Motor neuron (in vitro differentiated cells): ENCODE measurements at regions not wholly inside any gene's neighbourhood (a gene's known extent, or its start where the extent isn't known, plus 50 kb on each side); places are given as distances from the start of the nearest gene placed in this dataset.

ENCODE experiments used
- ATAC-seq, 8 experiments: fragments of 200-7000 bp; cut with Tn5 transposase; replicated peaks in 6 of 8; 2 replicates each; pipeline ENCODE4 v1.8.0; 2021; ENCODE audit warnings: mild to moderate bottlenecking in 8 of 8, moderate library complexity in 8 of 8
- H3K27ac ChIP-seq, 2 donors: fragments of 250-450 bp; sonication (Bioruptor Pico); 2 replicates each; pipeline ENCODE4 v1.9.0; 2021; ENCODE audit warnings: antibody characterized with exemption in 2 of 2, mild to moderate bottlenecking in 2 of 2, moderate library complexity in 1 of 2
- H3K4me1 ChIP-seq, 2 donors: fragments of 250-450 bp; sonication (Bioruptor Pico); replicated peaks in 1 of 2; 2 replicates each; pipeline ENCODE4 v1.6.1; 2021; ENCODE audit warnings: antibody characterized with exemption in 2 of 2, mild to moderate bottlenecking in 2 of 2, moderate library complexity in 1 of 2
- H3K4me3 ChIP-seq, 5 donors: fragments of 250-450 bp; sonication (Bioruptor Pico); 2 replicates each; pipeline ENCODE4 v1.9.0; 2021; ENCODE audit warnings: antibody characterized with exemption in 5 of 5, mild to moderate bottlenecking in 5 of 5, moderate library complexity in 4 of 5
- whole genome bisulfite sequencing, 10 experiments: fragments of 450-650 bp; shearing (Covaris generic); methylation state at CpG; one replicate each; pipeline ENCODE4 v1.0.0; 2022; 5-methylcytosine and 5-hydroxymethylcytosine counted together
- in situ Hi-C, 9 experiments: fragments of 400-800 bp; cut with MboI; loops; one replicate each; pipeline ENCODE4 v1.15.0; 2021; ENCODE audit warnings: low sequenced_read_pairs in 9 of 9, low pct_unique_long_range_greater_than_20kb in 2 of 9; ENCODE audit not compliant: unreplicated experiment in 9 of 9

DNA sequence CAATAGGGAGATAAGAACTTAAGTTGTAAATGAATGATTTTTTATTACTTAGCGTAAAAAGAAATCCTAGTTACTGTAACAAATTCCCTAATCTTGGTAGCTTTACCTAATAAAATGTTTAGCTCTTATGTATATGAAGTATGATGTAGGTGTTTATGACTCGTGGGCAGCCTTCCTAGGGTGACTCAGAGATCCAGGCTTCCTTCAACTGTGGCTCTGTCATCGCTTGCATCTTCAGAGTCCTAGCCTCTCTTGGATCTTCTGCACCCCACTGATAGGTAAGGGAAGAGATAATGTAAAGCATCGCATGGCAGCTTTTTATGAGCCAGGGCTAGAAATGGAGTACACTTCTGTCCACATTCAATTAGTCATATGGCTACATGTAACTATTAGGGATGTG lies 165.6 kb upstream of the GLRA2 start:
- Histone ChIP-seq H3K27ac (no peak overlapping the region), H3K4me1 (peaks cover 0 to 11% of the 10 kb centered on the region in 2 donors), H3K4me3 (no peak overlapping the region)
- ATAC-seq = peak in 1 of 8 experiments; percentile 44
- in situ Hi-C loops = no loop called here
- 73 to 88% (median 80%) methylated on average over 1 to 4 of the region's 4 CpGs; no CpG with 5 or more reads in 7 of the 10 experiments for WGBS, 10 experiments

- Histone ChIP-seq H3K27ac (no peak overlapping the region), H3K4me1 (peaks cover 0 to 11% of the 10 kb centered on the region in 2 donors), H3K4me3 (no peak overlapping the region)
- in situ Hi-C loops = no loop called here
- no peak for ATAC-seq
- 60 to 100% (median 94%) methylated on average over 1 of the region's 1 CpG; no CpG with 5 or more reads in 6 of the 10 experiments for WGBS, 10 experiments
Measured at GRCh38 chrX:14362721-14363120, 166.6 kb upstream of the GLRA2 start.

- no peak overlapping the region for H3K4me3 ChIP-seq
- H3K4me1 ChIP-seq = peaks cover 0 to 11% of the 10 kb centered on the region in 2 donors
- in situ Hi-C loops = no loop called here
- H3K27ac ChIP-seq = no peak overlapping the region
- 0 to 50% (median 15%) methylated on average over 1 to 2 of the region's 2 CpGs; no CpG with 5 or more reads in 6 of the 10 experiments for WGBS, 10 experiments
- peak in 6 of 8 experiments; percentile 30 to 96 (median 79) for ATAC-seq
Measured at GRCh38 chrX:14361435-14361834, 167.9 kb upstream of the GLRA2 start.

GRCh38 chrX:14359727-14360126 lies 169.6 kb upstream of the GLRA2 start:
- 29% methylated on average over 1 of the region's 1 CpG; no CpG with 5 or more reads in 9 of the 10 experiments for WGBS, 10 experiments
- peaks cover 0 to 20% of the 10 kb centered on the region in 2 donors for H3K4me1 ChIP-seq
- in situ Hi-C loops = no loop called here
- ATAC-seq = no peak
- H3K4me3 ChIP-seq = no peak overlapping the region
- no peak overlapping the region for H3K27ac ChIP-seq

GRCh38 chrX:14359316-14359715 lies 170.0 kb upstream of the GLRA2 start:
- in situ Hi-C loops = no loop called here
- H3K27ac ChIP-seq = no peak overlapping the region
- WGBS, 10 experiments = 10 to 100% (median 50%) methylated on average over 1 to 2 of the region's 2 CpGs; no CpG with 5 or more reads in 4 of the 10 experiments
- H3K4me1 ChIP-seq = peaks cover 0 to 25% of the 10 kb centered on the region in 2 donors
- no peak overlapping the region for H3K4me3 ChIP-seq
- ATAC-seq = no peak

GRCh38 chrX:14357314-14357713 lies 172.0 kb upstream of the GLRA2 start:
- no peak overlapping the region for H3K4me3 ChIP-seq
- peaks cover 3 to 27% of the 10 kb centered on the region in 2 donors for H3K4me1 ChIP-seq
- no peak overlapping the region for H3K27ac ChIP-seq
- ATAC-seq = no peak
- in situ Hi-C loops = no loop called here

- H3K27ac ChIP-seq = peak overlapping the region in 1 of 2 donors; percentile 42
- in situ Hi-C loops = no loop called here
- ATAC-seq = peak in 6 of 8 experiments; percentile 38 to 84 (median 68)
- no peak overlapping the region for H3K4me3 ChIP-seq
- H3K4me1 ChIP-seq = peaks cover 9 to 31% of the 10 kb centered on the region in 2 donors
- WGBS, 10 experiments = 60 to 80% (median 71%) methylated on average over 1 of the region's 1 CpG; no CpG with 5 or more reads in 7 of the 10 experiments
Measured at GRCh38 chrX:14356401-14356800, 172.9 kb upstream of the GLRA2 start.

- in situ Hi-C loops = no loop called here
- Histone ChIP-seq H3K4me1 (peaks cover 9 to 25% of the 10 kb centered on the region in 2 donors), H3K27ac (no peak overlapping the region), H3K4me3 (no peak overlapping the region)
- ATAC-seq = no peak
Measured at GRCh38 chrX:14355556-14355955, 173.8 kb upstream of the GLRA2 start.

DNA sequence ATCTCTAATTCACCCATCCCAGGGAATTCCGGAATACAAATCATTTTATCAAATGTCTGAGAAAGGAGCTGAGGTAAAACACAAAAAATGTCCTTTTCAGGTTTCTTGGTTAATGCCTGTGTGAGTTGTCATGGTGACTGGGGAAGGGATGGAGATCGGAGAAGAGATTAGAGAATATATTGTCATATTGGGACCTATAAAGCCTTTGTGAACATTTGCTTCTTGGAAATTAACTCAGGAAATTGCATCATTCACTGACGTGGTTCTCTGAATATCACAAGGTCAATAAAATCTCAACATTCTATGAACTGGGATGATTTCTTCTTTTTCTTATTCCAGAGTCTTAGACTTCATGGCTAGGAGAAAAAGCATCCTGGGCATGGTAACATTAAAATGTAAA lies 174.8 kb upstream of the GLRA2 start:
- in situ Hi-C loops = no loop called here
- H3K27ac ChIP-seq = peak overlapping the region in 1 of 2 donors; percentile 66
- peaks cover 9 to 25% of the 10 kb centered on the region in 2 donors for H3K4me1 ChIP-seq
- peak in 4 of 8 experiments; percentile 31 to 74 (median 65) for ATAC-seq
- no peak overlapping the region for H3K4me3 ChIP-seq
- 0 to 60% (median 53%) methylated on average over 1 to 3 of the region's 3 CpGs; no CpG with 5 or more reads in 3 of the 10 experiments for WGBS, 10 experiments

DNA sequence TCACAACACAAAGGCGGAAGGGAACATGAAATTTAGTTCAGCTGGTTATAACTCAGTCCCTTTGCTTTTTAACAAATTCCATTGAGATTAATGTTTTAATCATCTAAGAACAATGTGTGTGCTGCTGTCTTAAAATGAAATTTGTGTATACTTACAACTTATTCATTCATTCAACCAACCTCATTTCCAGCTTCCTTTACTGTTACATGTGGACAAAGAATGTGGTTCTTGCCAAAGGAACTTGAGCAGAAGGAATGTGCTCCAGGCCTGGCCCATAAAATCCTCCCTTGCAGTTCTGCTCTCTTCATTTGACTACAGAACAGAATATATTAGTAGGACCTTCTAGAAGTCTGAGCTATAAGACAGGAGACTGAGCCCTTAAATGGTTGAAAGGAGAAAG lies 176.8 kb upstream of the GLRA2 start:
- Histone ChIP-seq H3K4me1 (peaks cover 9 to 25% of the 10 kb centered on the region in 2 donors), H3K27ac (no peak overlapping the region), H3K4me3 (no peak overlapping the region)
- peak in 2 of 8 experiments; percentile 26 to 43 for ATAC-seq
- in situ Hi-C loops = no loop called here
- 33 to 100% (median 93%) methylated on average over 1 of the region's 1 CpG; no CpG with 5 or more reads in 7 of the 10 experiments for WGBS, 10 experiments

- in situ Hi-C loops = no loop called here
- ATAC-seq = peak in 5 of 8 experiments; percentile 54 to 81 (median 63)
- H3K4me1 ChIP-seq = peaks cover 9 to 25% of the 10 kb centered on the region in 2 donors
- peak overlapping the region in 1 of 2 donors; percentile 45 for H3K27ac ChIP-seq
- WGBS, 10 experiments = 0 to 67% (median 0%) methylated on average over 1 to 2 of the region's 5 CpGs; no CpG with 5 or more reads in 7 of the 10 experiments
- H3K4me3 ChIP-seq = no peak overlapping the region
Measured at GRCh38 chrX:14351611-14352303, 177.6 kb upstream of the GLRA2 start.

- Histone ChIP-seq H3K27ac (no peak overlapping the region), H3K4me3 (no peak overlapping the region), H3K4me1 (peaks cover 7 to 10% of the 10 kb centered on the region in 2 donors)
- ATAC-seq = no peak
- in situ Hi-C loops = no loop called here
Measured at GRCh38 chrX:14347523-14347922, 181.8 kb upstream of the GLRA2 start.

DNA sequence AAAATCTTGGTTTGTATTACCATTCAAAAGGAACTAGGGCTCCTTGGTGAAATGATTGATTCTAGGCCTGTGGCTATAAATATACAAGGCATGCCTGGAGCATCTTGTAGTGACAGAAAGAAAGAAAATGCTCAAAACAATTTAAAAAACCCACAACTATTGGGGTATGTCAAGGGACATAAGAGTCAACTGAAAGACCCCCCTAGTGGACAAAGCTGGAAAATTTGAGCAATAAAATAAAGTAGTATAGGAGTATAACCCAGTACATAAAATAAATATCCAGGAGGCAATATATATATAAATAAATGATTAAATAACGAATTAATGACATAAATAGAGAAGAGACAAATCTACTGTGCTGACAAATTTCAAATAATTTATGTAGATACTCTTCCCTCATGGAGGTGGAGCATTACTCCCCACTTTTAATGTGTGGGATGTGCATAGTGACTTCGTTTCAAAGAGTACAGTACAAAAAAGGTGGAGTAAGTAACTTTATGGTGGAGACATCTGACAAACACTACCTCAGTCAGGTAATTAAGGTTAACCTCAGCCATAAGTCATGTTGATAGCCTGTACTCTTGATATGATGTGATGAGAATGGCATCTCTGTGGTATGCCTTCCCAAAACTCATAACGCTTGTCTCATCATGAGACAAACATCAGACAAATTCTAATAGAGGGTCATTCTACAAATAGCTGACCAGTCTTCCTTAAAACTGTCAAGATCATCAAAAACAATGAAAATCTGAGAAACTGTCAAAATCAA lies 185.0 kb upstream of the GLRA2 start:
- in situ Hi-C loops = no loop called here
- Histone ChIP-seq H3K27ac (no peak overlapping the region), H3K4me3 (no peak overlapping the region), H3K4me1 (no peaks in the 10 kb centered on the region)
- no peak for ATAC-seq
- WGBS, 10 experiments = 0 to 75% (median 17%) methylated on average over 1 to 3 of the region's 3 CpGs; no CpG with 5 or more reads in 4 of the 10 experiments
